ENCODE measurements at regions not wholly inside any gene's neighbourhood (a gene's known extent, or its start where the extent isn't known, plus 50 kb on each side); places are given as distances from the start of the nearest gene placed in this dataset.

DNA sequence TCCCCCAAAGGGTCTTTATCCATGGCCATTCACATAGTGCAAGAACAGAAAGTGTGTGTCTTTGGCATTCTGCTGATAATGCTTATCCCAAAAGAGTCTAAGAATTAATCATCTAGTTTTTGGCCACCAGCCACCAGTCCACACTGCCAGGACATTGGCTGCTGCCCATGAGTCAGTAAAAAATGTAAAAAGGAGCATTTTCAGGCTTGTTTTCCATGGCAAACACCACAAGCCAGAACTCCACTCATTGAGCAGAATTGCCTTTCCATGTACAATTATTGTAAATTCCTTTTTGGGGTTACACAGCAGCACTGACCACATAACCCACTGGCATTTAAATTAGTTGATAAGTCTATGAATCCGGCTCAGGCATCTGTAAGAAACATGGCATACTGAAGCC, 89.2 kb upstream of the PRDX4 start:
- intact Hi-C loops (cut with DNase I): no loop called here
- Histone ChIP-seq H3K27me3 (no peaks in the 10 kb centered on the region), H3K4me3 (no peak overlapping the region), H3K9me3 (no peaks in the 10 kb centered on the region), H3K36me3 (no peaks in the 10 kb centered on the region), H3K4me1 (no peaks in the 10 kb centered on the region), H3K27ac (no peak overlapping the region)
- 90 to 93% methylated on average over 1 of the region's 1 CpG for WGBS, 2 donors
- DNase-seq: no peak
- TF ChIP-seq POLR2AphosphoS5 (IDR thresholded peaks at IDR 0.05) (no peak), POLR2A (IDR thresholded peaks at IDR 0.05) (no peak), EP300 (IDR thresholded peaks at IDR 0.05) (no peak)
- TF ChIP-seq, protein P1, sequence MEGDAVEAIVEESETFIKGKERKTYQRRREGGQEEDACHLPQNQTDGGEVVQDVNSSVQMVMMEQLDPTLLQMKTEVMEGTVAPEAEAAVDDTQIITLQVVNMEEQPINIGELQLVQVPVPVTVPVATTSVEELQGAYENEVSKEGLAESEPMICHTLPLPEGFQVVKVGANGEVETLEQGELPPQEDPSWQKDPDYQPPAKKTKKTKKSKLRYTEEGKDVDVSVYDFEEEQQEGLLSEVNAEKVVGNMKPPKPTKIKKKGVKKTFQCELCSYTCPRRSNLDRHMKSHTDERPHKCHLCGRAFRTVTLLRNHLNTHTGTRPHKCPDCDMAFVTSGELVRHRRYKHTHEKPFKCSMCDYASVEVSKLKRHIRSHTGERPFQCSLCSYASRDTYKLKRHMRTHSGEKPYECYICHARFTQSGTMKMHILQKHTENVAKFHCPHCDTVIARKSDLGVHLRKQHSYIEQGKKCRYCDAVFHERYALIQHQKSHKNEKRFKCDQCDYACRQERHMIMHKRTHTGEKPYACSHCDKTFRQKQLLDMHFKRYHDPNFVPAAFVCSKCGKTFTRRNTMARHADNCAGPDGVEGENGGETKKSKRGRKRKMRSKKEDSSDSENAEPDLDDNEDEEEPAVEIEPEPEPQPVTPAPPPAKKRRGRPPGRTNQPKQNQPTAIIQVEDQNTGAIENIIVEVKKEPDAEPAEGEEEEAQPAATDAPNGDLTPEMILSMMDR (IDR thresholded peaks at IDR 0.05): no peak

GRCh38 chrX:23589496-23589895, 77.8 kb upstream of the PRDX4 start:
- Histone ChIP-seq H3K36me3 (no peaks in the 10 kb centered on the region), H3K27me3 (no peaks in the 10 kb centered on the region), H3K27ac (no peak overlapping the region), H3K4me1 (no peaks in the 10 kb centered on the region), H3K4me3 (no peak overlapping the region), H3K9me3 (no peaks in the 10 kb centered on the region)
- WGBS, 2 donors: 64 to 68% methylated on average over 4 of the region's 4 CpGs
- DNase-seq: no peak
- TF ChIP-seq POLR2A (IDR thresholded peaks at IDR 0.05) (no peak), POLR2AphosphoS5 (IDR thresholded peaks at IDR 0.05) (no peak)
- intact Hi-C loops (cut with DNase I): no loop called here

DNA sequence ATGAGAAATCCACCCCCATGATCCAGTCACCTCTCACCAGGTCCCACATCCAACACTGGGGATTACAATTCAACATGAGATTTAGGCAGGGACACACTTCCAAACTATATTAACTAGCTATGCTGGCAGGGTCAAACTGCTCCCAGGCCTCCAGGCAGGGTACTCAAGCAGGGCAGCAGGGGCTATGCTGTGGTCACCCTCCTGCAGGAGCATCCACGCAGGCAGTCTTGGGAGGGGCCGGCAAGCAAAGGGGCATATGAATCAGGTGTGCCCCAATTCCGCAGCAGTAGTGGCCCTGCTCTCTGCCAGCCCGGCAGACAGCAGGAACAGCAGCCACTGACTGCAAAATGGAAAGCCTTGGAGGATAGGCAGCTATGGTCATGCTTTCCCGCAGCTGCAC, 74.6 kb upstream of the PRDX4 start:
- intact Hi-C loops (cut with DNase I): no loop called here
- Histone ChIP-seq H3K36me3 (no peaks in the 10 kb centered on the region), H3K27me3 (no peaks in the 10 kb centered on the region), H3K4me1 (no peaks in the 10 kb centered on the region), H3K4me3 (no peak overlapping the region), H3K27ac (no peak overlapping the region), H3K9me3 (no peaks in the 10 kb centered on the region)
- TF ChIP-seq POLR2AphosphoS5 (IDR thresholded peaks at IDR 0.05) (no peak), EP300 (IDR thresholded peaks at IDR 0.05) (no peak), POLR2A (IDR thresholded peaks at IDR 0.05) (no peak)
- TF ChIP-seq, protein P1 (IDR thresholded peaks at IDR 0.05): no peak
- 84 to 92% methylated on average over 5 of the region's 5 CpGs for WGBS, 2 donors
- no peak for DNase-seq

DNA sequence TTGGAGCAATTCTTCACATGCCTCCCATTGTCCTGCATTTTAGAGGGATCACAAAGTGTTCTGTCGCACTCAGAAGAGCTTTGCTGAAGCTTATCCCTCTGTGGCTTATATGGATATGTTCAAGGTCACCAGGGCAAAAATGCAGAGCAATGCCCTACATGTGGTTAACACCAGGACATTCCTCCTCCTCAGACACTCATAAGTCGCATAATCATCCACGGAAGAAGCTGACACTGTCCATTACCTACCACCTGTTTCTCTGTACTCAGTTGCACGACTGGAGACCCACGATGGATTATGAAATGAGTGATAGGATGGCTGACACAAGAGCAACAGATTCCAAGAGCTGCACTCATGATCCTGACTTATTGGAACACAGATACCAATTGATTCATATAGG, 68.7 kb upstream of the PRDX4 start:
- no peaks in the 10 kb centered on the region for H3K27me3 ChIP-seq
- H3K4me3 ChIP-seq: no peak overlapping the region
- no peaks in the 10 kb centered on the region for H3K4me1 ChIP-seq
- no peak for DNase-seq
- WGBS, 2 donors: 90 to 92% methylated on average over 5 of the region's 5 CpGs
- intact Hi-C loops (cut with DNase I): no loop called here
- no peaks in the 10 kb centered on the region for H3K9me3 ChIP-seq
- TF ChIP-seq POLR2A (IDR thresholded peaks at IDR 0.05): no peak
- TF ChIP-seq, protein P1 (IDR thresholded peaks at IDR 0.05): no peak
- TF ChIP-seq POLR2AphosphoS5 (IDR thresholded peaks at IDR 0.05): no peak
- no peak for TF ChIP-seq EP300 (IDR thresholded peaks at IDR 0.05)
- no peak overlapping the region for H3K27ac ChIP-seq
- H3K36me3 ChIP-seq: no peaks in the 10 kb centered on the region

DNA sequence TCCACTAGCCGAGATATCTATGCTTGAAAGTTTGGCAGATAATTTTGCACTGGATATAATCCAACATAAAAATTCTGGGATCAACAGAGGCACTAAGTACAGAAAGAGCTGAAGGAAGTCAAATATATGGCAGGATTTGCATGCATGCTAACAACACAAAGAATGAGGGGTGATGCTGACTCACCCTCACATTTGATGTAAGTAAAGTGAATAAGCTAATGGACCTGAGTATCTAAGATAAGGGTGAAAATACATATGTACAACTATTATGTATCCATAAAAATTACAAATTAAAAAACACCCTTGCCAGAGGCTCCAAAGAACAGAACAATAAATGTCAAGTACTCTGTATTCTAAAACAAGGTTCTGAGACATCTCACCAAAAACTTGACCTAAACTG, 63.8 kb upstream of the PRDX4 start:
- no peak for DNase-seq
- TF ChIP-seq POLR2AphosphoS5 (IDR thresholded peaks at IDR 0.05) (no peak), EP300 (IDR thresholded peaks at IDR 0.05) (no peak)
- Histone ChIP-seq H3K36me3 (no peaks in the 10 kb centered on the region), H3K4me1 (no peaks in the 10 kb centered on the region), H3K27ac (no peak overlapping the region), H3K27me3 (no peaks in the 10 kb centered on the region), H3K4me3 (no peak overlapping the region), H3K9me3 (no peaks in the 10 kb centered on the region)
- intact Hi-C loops (cut with DNase I): no loop called here
- 74 to 88% methylated on average over 1 of the region's 1 CpG for WGBS, 2 donors

- TF ChIP-seq POLR2AphosphoS5 (IDR thresholded peaks at IDR 0.05) (no peak), EP300 (IDR thresholded peaks at IDR 0.05) (no peak), POLR2A (IDR thresholded peaks at IDR 0.05) (no peak)
- TF ChIP-seq, protein P1 (IDR thresholded peaks at IDR 0.05): no peak
- no peaks in the 10 kb centered on the region for H3K4me1 ChIP-seq
- no peak overlapping the region for H3K4me3 ChIP-seq
- H3K27ac ChIP-seq: no peak overlapping the region
- DNase-seq: no peak
- intact Hi-C loops (cut with DNase I): no loop called here
- WGBS, 2 donors: 67 to 84% methylated on average over 1 of the region's 1 CpG
- no peaks in the 10 kb centered on the region for H3K27me3 ChIP-seq
- no peaks in the 10 kb centered on the region for H3K9me3 ChIP-seq
- H3K36me3 ChIP-seq: no peaks in the 10 kb centered on the region
These were observed 56.8 kb upstream of the PRDX4 start for GRCh38 chrX:23610495-23610894.
